ENCODE measurements at regions not wholly inside any gene's neighbourhood (a gene's known extent, or its start where the extent isn't known, plus 50 kb on each side); places are given as distances from the start of the nearest gene placed in this dataset.

DNA sequence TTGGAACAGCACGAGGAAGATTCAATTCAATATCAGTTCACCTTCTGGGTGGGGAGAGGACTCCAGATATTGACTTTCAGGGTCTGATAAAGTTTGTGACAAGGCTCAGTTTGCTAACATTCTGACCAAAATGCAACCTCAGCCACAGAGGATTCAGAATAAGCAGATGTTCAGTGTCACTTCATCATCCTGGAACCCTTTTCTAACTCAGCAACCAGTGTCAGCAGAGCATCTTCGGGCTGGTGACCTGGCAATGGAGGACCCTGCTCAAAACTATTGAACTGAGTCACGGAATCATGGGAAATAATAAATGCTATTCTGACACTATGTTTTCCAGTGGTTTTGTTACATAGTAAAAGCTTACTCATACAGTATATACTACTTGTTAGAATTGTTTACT lies 433.4 kb upstream of the CFAP20DC start:
- no peak for DNase-seq (ENCODE audit: low spot score)
- TF ChIP-seq, protein P1, sequence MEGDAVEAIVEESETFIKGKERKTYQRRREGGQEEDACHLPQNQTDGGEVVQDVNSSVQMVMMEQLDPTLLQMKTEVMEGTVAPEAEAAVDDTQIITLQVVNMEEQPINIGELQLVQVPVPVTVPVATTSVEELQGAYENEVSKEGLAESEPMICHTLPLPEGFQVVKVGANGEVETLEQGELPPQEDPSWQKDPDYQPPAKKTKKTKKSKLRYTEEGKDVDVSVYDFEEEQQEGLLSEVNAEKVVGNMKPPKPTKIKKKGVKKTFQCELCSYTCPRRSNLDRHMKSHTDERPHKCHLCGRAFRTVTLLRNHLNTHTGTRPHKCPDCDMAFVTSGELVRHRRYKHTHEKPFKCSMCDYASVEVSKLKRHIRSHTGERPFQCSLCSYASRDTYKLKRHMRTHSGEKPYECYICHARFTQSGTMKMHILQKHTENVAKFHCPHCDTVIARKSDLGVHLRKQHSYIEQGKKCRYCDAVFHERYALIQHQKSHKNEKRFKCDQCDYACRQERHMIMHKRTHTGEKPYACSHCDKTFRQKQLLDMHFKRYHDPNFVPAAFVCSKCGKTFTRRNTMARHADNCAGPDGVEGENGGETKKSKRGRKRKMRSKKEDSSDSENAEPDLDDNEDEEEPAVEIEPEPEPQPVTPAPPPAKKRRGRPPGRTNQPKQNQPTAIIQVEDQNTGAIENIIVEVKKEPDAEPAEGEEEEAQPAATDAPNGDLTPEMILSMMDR (IDR thresholded peaks at IDR 0.05; ENCODE audit: extremely low read depth, missing control alignments): no peak

DNA sequence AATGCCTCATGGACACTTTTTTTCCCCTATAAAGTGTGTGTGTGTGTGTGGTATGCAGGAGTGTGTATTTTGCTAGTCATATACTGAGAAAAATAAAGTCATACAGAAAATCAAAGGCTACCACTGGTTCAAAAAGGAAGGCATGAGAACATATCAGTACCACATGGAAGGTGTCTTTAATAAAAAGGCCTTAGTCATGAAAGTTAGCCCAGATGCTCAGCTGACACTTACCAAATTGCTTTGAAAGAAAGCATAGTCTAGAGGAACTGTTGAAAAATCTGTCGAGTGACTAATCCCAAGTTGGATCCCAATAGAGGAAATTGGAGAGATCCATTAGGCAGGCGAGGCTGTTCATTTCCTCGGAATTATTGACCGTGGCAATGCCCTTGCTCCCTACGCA lies 432.9 kb upstream of the CFAP20DC start:
- DNase-seq (ENCODE audit: low spot score): no peak
- TF ChIP-seq, protein P1 (IDR thresholded peaks at IDR 0.05; ENCODE audit: extremely low read depth, missing control alignments): no peak

DNA sequence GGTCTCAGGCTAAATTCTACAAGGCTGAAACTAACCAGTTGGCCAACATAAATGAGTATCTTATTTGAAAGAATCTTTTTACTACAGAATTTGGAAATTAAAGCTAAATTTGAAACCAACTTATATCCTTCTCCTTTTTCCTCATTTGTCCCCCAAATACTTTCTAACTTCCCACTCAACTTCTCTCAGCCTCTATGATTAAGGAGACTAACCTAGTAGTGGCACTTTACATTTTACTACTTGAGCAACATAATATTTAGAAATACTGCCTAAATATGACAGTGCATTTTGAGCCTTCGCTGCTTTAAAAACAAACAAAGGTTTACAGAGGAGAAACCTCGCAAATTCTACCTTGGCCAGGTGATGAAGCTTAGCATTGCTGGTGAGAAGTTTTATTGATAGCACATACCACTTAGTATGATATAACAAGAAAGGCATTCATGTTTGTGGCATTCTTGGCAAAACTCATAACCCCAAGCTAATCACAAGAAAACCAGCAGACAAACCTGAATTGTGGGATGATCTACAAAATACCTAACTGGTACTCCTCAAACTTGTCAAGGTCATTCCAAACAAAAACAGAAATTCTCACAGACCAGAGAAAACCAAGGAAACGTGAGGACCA lies 432.1 kb upstream of the CFAP20DC start:
- DNase-seq (ENCODE audit: low spot score): no peak
- TF ChIP-seq, protein P1 (IDR thresholded peaks at IDR 0.05; ENCODE audit: extremely low read depth, missing control alignments): no peak

DNA sequence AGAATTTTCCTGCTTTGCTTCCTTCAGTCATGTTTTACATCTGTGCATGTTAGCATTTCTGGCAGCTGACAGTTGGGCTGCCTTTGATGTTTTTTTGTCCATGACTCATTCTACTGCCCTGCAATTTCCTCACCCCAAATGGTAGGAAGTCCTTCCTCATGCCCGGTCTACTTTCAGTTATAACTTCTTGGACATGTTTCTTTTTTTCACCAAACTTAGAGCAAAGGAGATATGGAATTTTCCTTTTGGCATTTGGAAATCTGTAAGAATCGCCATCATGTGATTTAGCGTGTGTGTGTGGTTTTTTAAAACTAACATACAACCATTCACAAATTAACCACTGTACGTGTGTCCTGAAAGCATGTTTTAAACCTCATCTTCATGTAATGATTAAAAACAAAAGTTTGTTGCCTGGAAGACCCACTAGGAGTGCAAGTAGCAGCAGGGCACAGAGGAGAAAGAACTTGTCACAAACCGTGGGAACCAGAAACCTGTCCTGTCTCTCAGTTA lies 430.7 kb upstream of the CFAP20DC start:
- peak; percentile 21 for DNase-seq (ENCODE audit: low spot score)

DNA sequence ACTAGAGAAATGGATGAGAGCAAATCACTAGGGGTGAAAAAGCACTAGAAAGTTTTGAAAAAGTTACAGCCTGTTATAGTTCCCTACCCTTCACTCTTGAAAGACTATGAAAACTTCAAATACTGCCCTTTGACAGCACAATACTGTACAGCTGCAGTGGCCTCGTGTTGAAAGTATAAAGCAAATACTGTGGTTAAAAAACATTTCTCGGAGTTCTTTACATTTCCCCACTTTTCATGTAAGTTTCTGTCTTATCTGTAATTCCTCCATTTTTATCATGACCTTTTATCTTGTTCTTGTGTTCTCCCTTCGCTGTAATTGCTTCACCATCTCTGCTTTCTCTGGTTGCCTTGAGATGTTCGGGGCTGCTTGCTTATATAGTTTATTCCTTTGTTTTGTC lies 423.8 kb upstream of the CFAP20DC start:
- TF ChIP-seq, protein P1 (IDR thresholded peaks at IDR 0.05; ENCODE audit: extremely low read depth, missing control alignments): no peak
- no peak for DNase-seq (ENCODE audit: low spot score)

More for the DNA sequence above, 430.7 kb upstream of the CFAP20DC start:
- TF ChIP-seq, protein P1 (IDR thresholded peaks at IDR 0.05; ENCODE audit: extremely low read depth, missing control alignments): no peak

DNA sequence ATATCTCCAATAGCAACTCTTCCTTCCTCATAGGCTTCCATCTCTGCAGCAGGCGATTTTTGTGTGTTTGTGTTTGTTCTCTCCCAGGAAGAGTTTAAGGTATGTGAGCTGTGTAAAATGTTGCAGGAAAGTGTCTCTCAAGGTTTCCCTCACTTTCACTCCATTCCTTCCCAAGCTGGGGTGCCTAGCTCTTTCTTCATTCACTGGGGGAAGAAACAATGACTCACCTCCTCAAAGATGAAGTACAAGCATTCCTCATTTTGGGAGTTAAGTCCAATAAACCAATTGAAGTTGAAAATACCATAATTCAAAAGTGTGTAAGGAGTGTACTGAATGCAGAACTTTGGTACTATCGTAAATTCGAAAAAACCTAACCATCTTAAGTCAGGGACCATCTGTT lies 422.7 kb upstream of the CFAP20DC start:
- TF ChIP-seq, protein P1 (IDR thresholded peaks at IDR 0.05; ENCODE audit: extremely low read depth, missing control alignments): no peak
- DNase-seq (ENCODE audit: low spot score): no peak

DNA sequence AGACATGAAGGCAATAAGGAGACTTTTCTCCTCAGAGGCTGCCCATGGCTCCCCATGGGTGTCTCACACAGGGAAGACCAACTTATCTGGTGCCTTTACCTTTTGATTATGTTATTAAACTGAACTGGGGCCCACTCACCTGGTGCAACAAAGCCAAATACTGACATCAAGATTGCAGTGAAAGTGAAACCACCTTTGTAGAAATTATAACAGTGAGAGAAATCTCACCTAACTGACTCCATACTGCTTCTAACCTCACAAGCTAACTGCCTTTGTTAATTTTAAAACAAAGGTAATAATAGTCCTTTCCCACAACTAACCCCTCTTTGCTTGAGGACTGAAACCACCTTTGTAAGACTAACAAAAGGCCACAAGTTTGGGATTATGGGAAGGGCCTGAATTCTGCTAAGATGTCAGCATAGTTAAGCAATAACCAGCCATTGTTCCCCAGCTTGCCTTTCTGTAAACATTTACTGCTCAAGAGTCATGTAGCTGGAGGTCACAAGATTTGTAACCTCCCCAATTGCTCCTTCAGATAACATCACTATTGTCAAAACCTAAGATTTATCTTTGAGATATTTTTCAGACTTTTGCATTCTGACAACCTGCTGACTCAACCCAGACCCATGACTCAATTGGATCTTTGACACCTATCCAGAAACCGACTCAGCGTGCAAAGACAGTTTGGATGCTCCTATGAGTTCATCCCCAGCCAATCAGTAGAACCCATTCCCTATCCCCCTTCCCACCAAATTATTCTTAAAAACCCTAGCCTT lies 420.3 kb upstream of the CFAP20DC start:
- DNase-seq (ENCODE audit: low spot score): no peak
- TF ChIP-seq, protein P1 (IDR thresholded peaks at IDR 0.05; ENCODE audit: extremely low read depth, missing control alignments): no peak

Data from GM20000 (cell line).